ENCODE measurements at regions not wholly inside any gene's neighbourhood (a gene's known extent, or its start where the extent isn't known, plus 50 kb on each side); places are given as distances from the start of the nearest gene placed in this dataset.

- intact Hi-C loops (cut with DNase I) = no loop called here
- Histone ChIP-seq H3K4me3 (no peak overlapping the region), H3K9me3 (no peaks in the 10 kb centered on the region), H3K27ac (no peak overlapping the region), H3K36me3 (replicated peaks in 1 of 2; ENCODE audit: insufficient read depth in 1 of 2, low read depth in 2 of 2) (no peaks in the 10 kb centered on the region), H3K4me1 (no peaks in the 10 kb centered on the region), H3K27me3 (no peaks in the 10 kb centered on the region)
- ATAC-seq (no peak), DNase-seq (no peak)
- no peak for TF ChIP-seq POLR2A (IDR thresholded peaks at IDR 0.05)
- WGBS, 2 donors = 6 to 13% methylated on average over 1 of the region's 1 CpG
These were observed 204.5 kb upstream of the TBX3 start for GRCh38 chr12:114888448-114888847.

GRCh38 chr12:114885501-114885900, 201.5 kb upstream of the TBX3 start:
- Histone ChIP-seq H3K36me3 (replicated peaks in 1 of 2; ENCODE audit: insufficient read depth in 1 of 2, low read depth in 2 of 2) (no peaks in the 10 kb centered on the region), H3K4me3 (no peak overlapping the region), H3K9me3 (no peaks in the 10 kb centered on the region), H3K4me1 (no peaks in the 10 kb centered on the region), H3K27ac (no peak overlapping the region), H3K27me3 (no peaks in the 10 kb centered on the region)
- no peak for DNase-seq
- TF ChIP-seq CTCF (IDR thresholded peaks at IDR 0.05) = no peak
- TF ChIP-seq POLR2A (IDR thresholded peaks at IDR 0.05) = no peak
- 77 to 85% methylated on average over 4 of the region's 4 CpGs for WGBS, 2 donors
- no peak for ATAC-seq
- intact Hi-C loops (cut with DNase I) = no loop called here

- Histone ChIP-seq H3K9me3 (no peaks in the 10 kb centered on the region), H3K4me3 (no peak overlapping the region), H3K27ac (no peak overlapping the region), H3K36me3 (replicated peaks in 1 of 2; ENCODE audit: insufficient read depth in 1 of 2, low read depth in 2 of 2) (no peaks in the 10 kb centered on the region), H3K4me1 (no peaks in the 10 kb centered on the region), H3K27me3 (no peaks in the 10 kb centered on the region)
- DNase-seq (no peak), ATAC-seq (no peak)
- 61 to 70% methylated on average over 6 of the region's 6 CpGs for WGBS, 2 donors
- intact Hi-C loops (cut with DNase I) = no loop called here
- TF ChIP-seq POLR2A (IDR thresholded peaks at IDR 0.05) (no peak), CTCF (IDR thresholded peaks at IDR 0.05) (no peak)
These were observed 200.6 kb upstream of the TBX3 start for GRCh38 chr12:114884575-114884974.

GRCh38 chr12:114882083-114882482, 198.1 kb upstream of the TBX3 start:
- WGBS, 2 donors = 61 to 77% methylated on average over 4 of the region's 4 CpGs
- no peaks in the 10 kb centered on the region for H3K9me3 ChIP-seq
- no peak for ATAC-seq
- H3K4me1 ChIP-seq = no peaks in the 10 kb centered on the region
- TF ChIP-seq CTCF (IDR thresholded peaks at IDR 0.05) (no peak), POLR2A (IDR thresholded peaks at IDR 0.05) (no peak)
- no peaks in the 10 kb centered on the region for H3K36me3 ChIP-seq (replicated peaks in 1 of 2; ENCODE audit: insufficient read depth in 1 of 2, low read depth in 2 of 2)
- H3K27ac ChIP-seq = no peak overlapping the region
- no peaks in the 10 kb centered on the region for H3K27me3 ChIP-seq
- H3K4me3 ChIP-seq = no peak overlapping the region
- intact Hi-C loops (cut with DNase I) = no loop called here
- DNase-seq = no peak

GRCh38 chr12:114879354-114879753, 195.4 kb upstream of the TBX3 start:
- no peak for TF ChIP-seq POLR2A (IDR thresholded peaks at IDR 0.05)
- TF ChIP-seq CTCF (IDR thresholded peaks at IDR 0.05) = no peak
- 74 to 78% methylated on average over 4 of the region's 4 CpGs for WGBS, 2 donors

More at GRCh38 chr12:114879354-114879753, 195.4 kb upstream of the TBX3 start:
- H3K27me3 ChIP-seq = no peaks in the 10 kb centered on the region
- ATAC-seq = no peak
- no peaks in the 10 kb centered on the region for H3K4me1 ChIP-seq
- intact Hi-C loops (cut with DNase I) = no loop called here
- H3K9me3 ChIP-seq = no peaks in the 10 kb centered on the region
- no peak for DNase-seq
- H3K36me3 ChIP-seq (replicated peaks in 1 of 2; ENCODE audit: insufficient read depth in 1 of 2, low read depth in 2 of 2) = no peaks in the 10 kb centered on the region
- H3K4me3 ChIP-seq = no peak overlapping the region
- H3K27ac ChIP-seq = no peak overlapping the region
